HG02885 (cell line): ENCODE measurements at regions not wholly inside any gene's neighbourhood (a gene's known extent, or its start where the extent isn't known, plus 50 kb on each side); places are given as distances from the start of the nearest gene placed in this dataset.
"Not testable (repeated sequence)": the region's sequence is repeated elsewhere in the genome, so short reads cannot be mapped to it uniquely, and the experiment has no call there.

Source experiments
- ATAC-seq: cut with Tn5 transposase; IDR thresholded peaks from one replicate; pipeline ENCODE4 v1.9.1; 2021; ENCODE audit warnings: mild to moderate bottlenecking; ENCODE audit not compliant: unreplicated experiment, poor library complexity

DNA sequence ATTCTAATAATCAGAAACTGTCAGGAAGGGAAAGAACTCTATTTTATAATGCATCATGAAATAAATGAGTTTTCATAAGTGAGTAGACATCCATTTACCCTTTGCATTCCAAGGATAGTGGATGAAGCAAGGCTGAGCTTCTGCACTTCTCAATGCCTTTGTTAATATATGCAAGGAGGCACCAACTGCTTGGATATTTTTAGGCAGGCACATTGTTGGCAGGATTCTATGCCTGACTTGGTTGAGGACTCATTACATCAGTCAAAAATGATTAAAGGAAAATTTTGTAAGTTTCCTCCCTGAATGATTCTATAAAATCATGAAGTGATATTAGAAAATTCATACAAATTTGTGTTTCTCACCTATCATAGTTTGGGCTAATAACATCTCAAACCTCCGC lies 612.2 kb upstream of the POM121L12 start:
- ATAC-seq, result no peak

DNA sequence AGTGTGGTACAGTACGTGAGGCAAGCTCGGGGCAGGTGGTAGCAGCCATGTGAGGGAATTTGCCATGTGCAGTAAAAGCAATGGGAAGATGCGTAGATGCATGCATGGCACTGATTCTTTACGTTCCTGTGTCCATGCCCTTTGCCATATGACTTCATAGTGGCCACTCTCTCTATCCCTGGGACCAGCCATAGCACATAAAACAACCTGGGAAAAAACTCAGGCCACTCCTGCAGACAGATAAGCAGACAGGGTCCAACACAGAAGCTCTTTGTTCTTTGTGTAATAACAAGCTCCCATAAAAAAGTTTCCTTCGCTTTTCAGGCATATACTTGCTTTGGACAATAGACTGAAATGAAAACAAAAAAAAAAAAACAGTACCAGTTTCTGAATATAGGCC lies 622.4 kb upstream of the POM121L12 start:
- no peak for ATAC-seq

DNA sequence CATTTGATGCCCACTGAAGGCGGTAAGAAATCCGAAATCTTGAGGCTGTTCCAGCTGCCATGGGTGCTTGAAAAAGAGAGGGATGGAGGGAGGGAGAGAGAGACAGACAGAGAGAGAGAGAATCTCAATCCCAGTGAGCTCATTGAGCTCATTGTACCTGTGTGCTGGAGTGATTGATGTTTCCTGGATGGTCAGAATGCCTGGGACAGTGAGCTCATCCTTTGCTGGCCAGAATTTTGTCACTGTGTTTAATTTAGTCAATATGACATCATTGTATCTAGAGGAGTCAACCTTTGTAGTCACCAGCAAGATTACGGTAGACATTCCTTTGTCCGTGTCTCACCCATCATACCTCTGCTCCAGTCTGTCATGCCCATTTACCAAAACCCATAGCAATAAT lies 625.4 kb upstream of the POM121L12 start:
- ATAC-seq, result no peak

DNA sequence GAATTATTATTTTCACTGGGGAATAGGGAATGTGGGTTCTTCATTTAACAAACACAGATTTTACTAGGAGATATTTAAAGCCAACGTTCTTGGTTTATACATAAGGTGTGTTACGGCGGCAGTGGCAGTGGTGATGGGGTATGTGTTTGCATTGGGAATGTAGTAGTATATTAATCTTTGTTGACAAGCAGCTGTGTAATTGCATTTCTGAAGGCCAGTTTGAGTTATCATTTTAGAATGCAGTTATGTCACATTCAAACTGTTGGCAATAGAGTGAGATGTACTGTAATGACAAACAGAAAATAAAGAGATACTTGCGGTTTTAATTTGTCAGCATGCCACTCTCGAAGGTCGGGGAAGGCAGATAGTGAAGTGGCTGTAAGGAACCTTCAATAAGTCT lies 628.6 kb upstream of the POM121L12 start:
- ATAC-seq, result no peak

DNA sequence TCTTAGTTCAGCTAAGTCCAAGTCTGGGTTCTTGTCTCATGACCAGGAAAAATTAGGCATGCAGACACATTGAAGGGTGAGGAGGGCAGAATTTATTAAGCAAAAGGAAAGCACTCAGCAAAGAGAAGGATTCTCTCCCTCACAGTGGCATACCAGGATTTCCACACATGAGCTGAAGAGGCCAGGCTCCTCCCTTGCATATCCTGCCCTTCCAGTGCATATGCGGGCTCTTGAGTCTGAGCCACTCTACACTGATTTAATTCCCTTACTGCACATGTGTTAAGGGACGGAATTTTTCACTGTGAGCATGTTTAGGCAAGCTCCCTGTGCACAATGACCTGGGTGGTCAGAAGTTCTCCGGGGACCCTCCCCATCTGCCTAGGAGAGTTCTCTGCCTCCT lies 652.7 kb upstream of the POM121L12 start:
- no peak for ATAC-seq

DNA sequence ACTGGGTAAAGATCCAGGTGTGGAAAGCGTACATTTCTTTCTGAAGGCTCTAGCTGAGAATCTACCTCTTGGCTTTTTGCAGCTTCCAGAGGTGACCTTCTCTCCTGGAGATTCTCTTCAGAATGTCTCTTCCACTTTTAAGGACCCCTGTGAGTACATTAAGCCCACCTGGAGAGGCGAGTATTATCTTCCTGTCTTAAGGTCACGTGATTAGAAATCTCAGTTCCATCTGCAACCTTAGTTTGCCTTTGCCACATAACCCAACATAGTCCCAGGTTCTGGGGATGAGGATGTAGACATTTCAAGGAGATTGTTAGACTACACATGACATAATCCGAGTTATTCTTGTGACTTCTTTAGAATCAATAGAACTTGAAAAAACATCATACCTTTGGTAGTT lies 665.5 kb upstream of the POM121L12 start:
- no peak for ATAC-seq

DNA sequence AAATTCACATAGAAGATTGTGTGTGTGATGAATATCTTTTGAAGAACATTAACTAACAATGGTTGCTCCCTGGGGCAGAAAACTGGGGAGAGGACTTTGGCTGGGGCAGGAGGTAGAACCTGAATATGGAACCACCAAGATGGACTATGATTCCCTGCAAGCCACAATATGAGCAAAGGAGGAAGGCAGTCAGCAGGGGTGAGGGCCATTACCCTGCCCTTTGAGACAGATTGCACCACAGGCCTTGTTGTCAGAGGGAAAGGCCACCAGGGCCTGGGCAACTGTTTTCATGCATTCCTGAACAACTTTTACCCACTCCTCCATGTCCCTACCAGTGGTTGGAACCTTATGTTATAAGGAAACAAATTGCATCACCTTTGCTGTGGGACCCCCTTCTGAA lies 670.1 kb upstream of the POM121L12 start:
- ATAC-seq, result no peak

DNA sequence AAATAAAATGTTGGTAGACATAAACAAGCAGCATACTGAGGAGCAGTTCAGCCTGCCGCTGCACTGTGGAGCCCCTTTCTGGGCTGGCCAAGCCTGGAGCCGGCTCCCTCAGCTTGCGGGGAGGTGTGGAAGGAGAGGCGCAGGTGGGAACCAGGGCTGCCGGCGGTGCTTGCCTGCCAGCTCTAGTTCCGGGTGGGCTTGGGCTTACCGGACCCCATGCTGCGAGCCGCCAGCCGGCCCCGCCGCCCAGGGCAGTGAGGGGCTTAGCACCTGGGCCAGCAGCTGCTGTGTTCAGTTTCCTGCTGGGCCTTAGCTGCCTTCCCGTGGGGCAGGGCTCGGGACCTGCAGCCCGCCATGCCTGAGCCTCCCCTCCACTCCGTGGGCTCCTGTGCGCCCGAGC lies 672.9 kb upstream of the POM121L12 start:
- ATAC-seq, result no peak

DNA sequence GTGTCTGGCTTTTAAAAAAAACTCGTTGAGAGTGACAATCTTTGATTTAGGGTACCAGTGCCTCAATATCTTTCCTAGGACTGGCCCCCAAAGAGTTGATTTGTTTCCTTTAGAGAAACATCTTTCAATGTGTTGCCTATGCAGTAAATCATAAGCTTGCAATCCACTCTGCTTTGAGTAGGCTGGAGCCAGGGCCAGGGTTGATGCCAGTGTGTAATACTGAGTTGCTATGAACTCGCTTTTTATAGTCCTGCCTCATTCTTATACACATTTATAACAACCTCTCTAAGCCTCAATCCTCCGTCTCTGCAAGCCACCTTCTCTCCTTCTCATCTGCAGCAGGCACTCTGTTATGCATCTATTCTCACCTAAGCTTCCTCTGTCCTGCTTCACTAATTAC lies 674.9 kb upstream of the POM121L12 start:
- no peak for ATAC-seq

DNA sequence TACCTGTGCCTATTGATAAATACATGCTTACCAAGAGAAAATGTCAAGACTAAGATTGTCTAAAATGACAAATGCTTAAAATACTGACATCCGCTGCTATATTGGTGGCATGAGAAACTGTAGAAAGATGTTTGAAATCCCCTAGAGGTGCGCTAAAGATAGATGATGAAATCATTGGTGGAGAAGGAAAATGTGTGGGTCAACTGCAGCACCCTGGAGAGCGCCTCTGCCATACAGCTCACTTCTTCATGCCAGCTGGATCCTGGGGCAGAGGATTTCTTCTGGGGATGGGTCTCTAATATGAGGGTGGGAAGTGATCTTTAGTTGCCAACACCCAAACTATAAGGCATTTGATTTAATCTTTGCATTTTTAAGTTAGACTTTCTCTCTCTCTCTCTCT lies 680.4 kb upstream of the POM121L12 start:
- no peak for ATAC-seq

DNA sequence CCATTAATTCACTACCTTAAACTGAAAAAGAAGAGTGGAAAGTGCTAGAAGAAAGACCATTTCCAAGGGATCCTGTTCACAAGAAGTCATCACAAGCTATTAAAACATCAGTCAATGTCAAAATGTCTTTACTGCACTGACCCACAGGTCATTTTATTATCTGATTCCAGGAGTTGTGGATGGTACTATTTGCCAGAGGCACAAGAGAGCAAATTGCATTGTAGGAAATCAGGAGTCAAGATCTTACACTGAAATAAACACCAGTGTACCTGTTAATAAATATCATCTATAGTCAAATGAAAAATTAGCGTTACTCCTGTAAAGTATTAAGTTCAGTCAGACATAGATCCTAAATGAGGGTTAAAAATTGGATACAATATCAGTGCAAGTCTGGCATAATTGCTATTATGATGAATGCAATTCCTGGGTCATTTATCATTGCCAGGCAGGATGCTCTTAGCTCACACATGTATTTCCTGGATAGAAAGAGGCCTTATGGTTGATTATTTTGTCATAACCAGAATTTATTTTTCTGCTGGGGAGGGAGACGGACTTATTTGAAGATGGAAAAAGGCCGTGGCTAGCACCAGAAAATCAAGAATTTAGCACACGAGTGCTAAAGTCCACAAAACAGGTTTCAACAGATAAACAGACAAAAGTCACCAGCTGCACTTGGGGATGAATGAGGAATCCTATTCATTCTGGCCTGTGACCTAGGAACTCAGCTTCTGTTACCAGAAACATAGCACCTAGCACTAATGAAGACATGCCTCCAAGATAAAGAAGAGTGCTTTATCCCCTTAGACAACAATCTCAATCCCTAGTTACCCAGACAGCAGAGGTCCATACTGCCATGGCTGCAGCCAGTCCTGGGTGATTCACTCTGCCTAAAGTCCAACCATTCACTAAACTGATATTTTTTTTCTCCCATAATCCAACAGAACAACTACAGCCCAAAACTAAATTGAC lies 683.1 kb upstream of the POM121L12 start:
- no peak for ATAC-seq

DNA sequence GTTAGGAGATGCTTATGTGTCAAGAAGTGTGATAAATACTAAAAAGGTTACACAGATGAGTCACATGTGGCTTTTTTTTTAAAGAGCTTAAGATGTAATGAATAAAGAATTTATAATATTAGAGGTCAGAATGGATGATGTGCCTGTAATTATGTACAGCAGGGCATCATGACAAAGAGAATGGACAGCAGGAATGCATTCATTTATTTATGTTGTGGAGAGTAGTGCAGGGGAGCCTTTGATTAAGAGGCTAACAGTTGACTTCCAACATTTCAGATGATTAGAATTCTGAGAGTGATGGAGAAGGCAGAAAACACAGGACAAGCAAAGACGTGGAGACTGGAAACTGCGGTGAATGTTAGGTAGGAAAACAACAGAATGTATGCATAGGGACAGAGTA lies 691.4 kb upstream of the POM121L12 start:
- no peak for ATAC-seq

DNA sequence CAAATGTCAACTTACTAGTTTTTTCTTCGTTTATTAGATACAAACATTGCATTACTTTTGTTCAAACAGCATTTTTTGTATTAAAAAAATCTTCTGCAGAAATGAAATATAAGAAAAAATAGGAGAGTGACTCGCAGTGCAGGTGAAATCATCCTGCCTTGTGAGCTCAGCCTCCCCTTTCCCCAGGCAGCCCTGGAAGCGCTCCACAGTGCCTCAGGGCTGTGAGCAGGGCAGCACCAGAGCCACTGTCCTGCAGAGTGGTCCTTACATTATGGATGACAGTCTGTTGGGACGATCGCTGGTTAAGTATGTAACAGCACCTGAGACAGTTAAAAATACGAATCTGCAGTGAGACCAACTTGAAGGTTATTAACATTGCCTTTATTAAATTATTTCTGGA lies 695.4 kb upstream of the POM121L12 start:
- no peak for ATAC-seq

DNA sequence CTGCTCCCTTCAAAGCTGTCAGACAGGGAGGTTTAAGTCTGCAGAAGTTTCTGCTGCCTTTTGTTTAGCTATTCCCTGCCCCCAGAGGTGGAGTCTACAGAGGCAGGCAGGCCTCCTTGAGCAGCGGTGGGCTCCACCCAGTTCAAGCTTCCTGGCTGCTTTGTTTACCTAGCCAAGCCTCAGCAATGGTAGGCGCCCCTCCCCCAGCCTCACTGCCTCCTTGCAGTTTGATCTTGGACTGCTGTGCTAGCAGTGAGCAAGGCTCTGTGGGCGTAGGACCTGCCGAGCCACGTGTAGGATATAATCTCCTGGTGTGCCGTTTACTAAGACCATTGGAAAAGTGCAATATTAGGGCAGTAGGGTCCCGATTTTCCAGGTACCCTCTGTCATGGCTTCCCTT lies 707.1 kb upstream of the POM121L12 start:
- ATAC-seq, result not testable (repeated sequence)

DNA sequence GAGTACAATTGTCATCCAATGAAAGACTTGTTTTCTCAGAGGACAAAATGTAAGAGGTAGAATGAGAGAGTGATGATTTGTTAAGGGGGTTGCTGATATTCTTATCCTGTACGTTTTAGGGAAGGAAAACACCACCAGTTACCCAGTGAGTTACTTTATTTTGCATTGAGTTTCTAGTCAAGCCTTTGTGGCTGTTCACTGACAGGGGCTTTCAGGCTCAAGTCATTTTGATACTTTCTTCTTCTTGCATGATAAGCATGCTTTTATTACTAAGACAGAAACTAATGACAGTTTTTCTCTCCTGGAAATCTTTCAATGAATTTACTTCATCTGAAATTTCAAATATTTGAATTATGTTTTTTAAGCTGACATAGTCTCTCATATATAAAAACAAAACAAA lies 710.2 kb upstream of the POM121L12 start:
- ATAC-seq, result no peak

DNA sequence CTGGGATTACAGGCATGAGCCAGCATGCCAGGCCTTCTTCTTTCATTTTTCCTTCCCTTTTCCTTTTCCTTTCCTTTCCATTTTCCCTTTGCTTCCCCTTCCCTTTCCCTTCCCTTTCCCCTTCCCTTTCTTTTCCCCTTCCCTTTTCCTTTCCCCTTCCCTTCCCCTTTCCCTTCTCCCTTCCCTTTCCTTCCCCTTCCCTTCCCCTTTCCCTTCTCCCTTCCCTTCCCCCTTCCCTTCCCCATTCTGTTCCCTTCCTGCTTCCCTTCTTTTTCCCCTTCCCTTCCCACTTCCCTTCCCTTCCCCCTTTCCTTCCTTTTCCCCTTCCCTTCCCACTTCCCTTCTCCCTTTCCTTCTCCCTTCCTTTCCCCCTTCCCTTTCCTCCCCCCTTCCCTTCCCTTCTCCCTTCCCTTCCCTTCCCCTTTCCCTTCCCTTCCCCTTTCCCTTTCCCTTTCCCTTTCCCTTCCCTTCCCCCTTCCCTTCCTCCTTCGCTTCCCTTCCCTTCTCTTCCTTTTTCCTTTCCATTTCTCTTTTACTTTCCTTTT lies 712.2 kb upstream of the POM121L12 start:
- ATAC-seq, result no peak

DNA sequence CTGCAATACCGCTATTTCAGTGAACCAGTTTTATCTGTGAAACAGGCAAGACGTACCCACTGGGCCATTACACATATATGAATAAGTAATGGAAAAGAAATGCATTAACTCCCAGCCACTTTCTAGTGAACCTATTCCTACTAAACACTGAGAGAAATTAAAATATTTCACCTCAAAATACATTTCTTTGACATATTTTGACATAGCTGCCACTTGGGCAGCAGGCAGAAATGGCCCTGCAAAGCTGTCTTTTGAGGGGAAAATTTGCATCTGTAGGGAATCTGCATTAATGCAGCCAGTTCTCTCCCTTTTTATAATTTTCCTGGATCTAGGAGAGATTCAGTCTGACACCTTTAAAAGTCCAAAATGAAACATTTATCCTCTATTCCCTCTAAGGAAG lies 714.8 kb upstream of the POM121L12 start:
- ATAC-seq, result no peak

DNA sequence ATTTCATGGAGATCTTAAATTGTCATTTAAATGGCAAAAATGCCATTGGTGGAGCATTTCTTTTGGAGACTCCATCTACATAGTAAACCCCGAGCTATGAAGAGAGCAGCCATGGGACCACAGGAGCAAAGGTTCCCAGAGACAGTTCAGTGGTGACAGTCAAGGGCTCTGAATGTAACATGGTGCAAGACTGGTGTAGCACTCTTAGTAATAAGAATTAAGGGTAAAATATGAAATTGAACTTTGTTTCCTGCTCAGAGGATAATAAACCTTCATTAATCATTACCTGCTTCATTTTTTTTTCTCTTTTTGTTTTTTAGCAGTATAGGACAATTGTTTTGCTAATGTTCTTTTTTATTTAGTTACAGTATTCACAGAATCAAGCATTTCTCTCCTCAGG lies 717.5 kb upstream of the POM121L12 start:
- ATAC-seq, result no peak

DNA sequence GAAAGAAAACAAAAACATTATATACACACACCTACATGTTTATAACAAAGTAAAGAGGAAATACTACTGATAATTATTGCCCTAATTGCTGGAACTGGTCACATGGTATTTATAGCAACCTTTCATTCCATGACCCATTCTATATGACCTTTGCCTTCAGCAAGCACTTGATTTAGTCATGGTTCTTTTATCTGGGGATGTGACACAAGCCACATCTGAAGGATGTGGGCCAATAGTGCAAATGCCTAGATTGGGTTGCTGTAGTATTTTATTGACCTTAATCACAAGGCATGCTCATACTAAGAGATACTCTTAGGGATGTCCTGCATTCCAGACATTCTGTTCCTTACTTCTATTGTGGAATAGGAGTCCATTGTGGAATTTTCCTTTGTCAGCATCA lies 723.5 kb upstream of the POM121L12 start:
- no peak for ATAC-seq

DNA sequence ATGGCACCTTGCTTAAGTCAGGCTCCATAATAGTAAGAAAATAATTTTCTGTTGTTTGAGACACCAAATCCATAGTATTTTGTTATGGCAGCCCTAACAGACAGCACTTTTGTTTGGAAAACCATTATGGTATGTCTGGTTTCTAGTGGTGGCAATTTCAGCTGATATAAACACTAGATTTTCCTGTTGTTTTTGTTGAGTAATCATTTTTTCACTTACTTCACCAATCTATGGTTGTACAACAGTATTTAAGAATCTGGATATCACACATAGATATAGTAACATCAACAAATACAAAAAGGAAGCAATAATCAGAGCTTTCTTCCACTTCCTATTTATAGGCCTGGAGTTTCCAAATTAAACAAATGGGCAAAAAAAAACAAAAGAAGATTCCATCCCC lies 725.8 kb upstream of the POM121L12 start:
- ATAC-seq, result no peak

DNA sequence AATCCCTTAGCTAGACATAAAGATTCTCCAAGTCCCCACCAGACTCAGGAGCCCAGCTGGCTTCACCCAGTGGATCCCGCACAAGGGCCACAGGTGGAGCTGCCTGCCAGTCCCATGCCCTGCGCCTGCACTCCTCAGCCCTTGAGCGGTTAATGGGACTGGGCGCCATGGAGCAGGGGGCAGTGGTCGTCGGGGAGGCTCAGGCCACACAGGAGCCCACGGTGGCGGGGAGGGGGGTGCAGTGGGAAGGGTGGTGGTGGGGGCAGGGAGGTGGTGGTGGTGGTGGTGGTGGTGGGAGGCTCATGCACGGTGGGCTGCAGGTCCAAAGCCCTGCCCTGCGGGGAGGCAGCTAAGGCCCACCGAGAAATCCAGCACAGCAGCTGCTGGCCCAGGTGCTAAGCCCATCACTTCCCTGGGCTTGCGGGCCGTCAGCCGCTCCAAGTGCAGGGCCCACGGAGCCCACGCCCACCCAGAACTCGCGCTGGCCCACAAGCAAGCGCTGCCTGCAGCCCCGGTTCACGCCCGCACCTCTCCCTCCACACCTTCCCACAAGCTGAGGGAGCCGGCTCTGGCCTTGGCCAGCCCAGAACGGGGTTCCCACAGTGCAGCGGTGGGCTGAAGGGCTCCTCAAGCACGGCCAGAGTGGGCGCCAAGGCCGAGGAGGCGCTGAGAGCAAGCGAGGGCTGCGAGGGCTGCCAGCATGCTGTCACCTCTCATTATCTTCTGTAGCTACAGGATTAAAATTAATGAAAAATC lies 732.5 kb upstream of the POM121L12 start:
- ATAC-seq, result no peak
